IMR-90 (cell line): ENCODE measurements at regions not wholly inside any gene's neighbourhood (a gene's known extent, or its start where the extent isn't known, plus 50 kb on each side); places are given as distances from the start of the nearest gene placed in this dataset.

Experiments
- CEBPB ChIP-seq: IDR thresholded peaks from 2 replicates; pipeline ENCODE4 v1.6.1; 2012; ENCODE audit warnings: low read depth, low read length, improper control_type of control experiment
- CHD1 ChIP-seq: IDR thresholded peaks from 2 replicates; pipeline ENCODE4 v1.6.1; 2012; ENCODE audit warnings: low read depth, low read length, improper control_type of control experiment
- MAFK ChIP-seq: IDR thresholded peaks from 2 replicates; pipeline ENCODE4 v1.6.1; 2012; ENCODE audit warnings: low read depth, low read length, improper control_type of control experiment
- POLR2A ChIP-seq: IDR thresholded peaks from 2 replicates; pipeline ENCODE4 v1.6.1; 2012; ENCODE audit warnings: mild to moderate bottlenecking, low read depth, low read length
- RAD21 ChIP-seq: IDR thresholded peaks from 2 replicates; pipeline ENCODE4 v1.6.1; 2012; ENCODE audit warnings: low read length, improper control_type of control experiment
- RCOR1 ChIP-seq: IDR thresholded peaks from 2 replicates; pipeline ENCODE4 v1.6.1; 2012; ENCODE audit warnings: mild to moderate bottlenecking, low read length, improper control_type of control experiment; ENCODE audit not compliant: insufficient replicate concordance
- RFX5 ChIP-seq: IDR thresholded peaks from 2 replicates; pipeline ENCODE4 v1.8.0; 2012; ENCODE audit warnings: low read depth, mild to moderate bottlenecking, low read length, moderate library complexity
- SMC3 ChIP-seq: fragments of 150-350 bp; IDR thresholded peaks from 2 replicates; pipeline ENCODE4 v1.6.1; 2016; ENCODE audit warnings: low read depth, mild to moderate bottlenecking, antibody characterized with exemption, low read length, moderate library complexity
- TF ChIP-seq, protein P1 (sequence below): conservative IDR thresholded peaks from 2 replicates; pipeline ENCODE4 v1.5.1; 2012; ENCODE audit warnings: mild to moderate bottlenecking, low read depth, low read length, improper control_type of control experiment
- TF ChIP-seq, protein P2 (sequence below): fragments of 150-350 bp; IDR thresholded peaks from 2 replicates; pipeline ENCODE4 v1.6.1; 2017; ENCODE audit warnings: mild to moderate bottlenecking, antibody characterized with exemption, low read length, low read depth

DNA sequence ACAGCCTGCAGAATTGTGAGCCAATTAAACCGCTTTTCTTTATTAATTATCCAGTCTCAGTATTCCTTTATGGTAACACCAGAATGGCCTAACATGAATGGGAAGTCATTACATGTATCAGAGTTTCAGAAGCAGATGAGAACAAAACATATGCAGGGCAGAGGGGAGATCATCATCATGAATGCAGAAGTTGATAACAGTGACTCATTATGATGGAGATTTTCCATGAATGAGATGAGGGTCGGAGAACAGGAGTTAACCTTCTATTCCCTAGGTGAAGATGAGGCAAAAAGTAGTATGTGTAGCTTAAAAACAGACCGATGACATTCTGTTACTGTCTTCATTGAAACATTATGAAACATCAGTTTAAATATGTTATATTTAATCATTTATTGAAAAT is 59.5 kb upstream of the PPM1B start:
- TF ChIP-seq, protein P1, sequence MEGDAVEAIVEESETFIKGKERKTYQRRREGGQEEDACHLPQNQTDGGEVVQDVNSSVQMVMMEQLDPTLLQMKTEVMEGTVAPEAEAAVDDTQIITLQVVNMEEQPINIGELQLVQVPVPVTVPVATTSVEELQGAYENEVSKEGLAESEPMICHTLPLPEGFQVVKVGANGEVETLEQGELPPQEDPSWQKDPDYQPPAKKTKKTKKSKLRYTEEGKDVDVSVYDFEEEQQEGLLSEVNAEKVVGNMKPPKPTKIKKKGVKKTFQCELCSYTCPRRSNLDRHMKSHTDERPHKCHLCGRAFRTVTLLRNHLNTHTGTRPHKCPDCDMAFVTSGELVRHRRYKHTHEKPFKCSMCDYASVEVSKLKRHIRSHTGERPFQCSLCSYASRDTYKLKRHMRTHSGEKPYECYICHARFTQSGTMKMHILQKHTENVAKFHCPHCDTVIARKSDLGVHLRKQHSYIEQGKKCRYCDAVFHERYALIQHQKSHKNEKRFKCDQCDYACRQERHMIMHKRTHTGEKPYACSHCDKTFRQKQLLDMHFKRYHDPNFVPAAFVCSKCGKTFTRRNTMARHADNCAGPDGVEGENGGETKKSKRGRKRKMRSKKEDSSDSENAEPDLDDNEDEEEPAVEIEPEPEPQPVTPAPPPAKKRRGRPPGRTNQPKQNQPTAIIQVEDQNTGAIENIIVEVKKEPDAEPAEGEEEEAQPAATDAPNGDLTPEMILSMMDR: no peak
- TF ChIP-seq SMC3 (no peak), CHD1 (no peak), RAD21 (no peak), POLR2A (no peak), MAFK (no peak), RCOR1 (no peak), RFX5 (no peak), CEBPB (no peak)
- TF ChIP-seq, protein P2, sequence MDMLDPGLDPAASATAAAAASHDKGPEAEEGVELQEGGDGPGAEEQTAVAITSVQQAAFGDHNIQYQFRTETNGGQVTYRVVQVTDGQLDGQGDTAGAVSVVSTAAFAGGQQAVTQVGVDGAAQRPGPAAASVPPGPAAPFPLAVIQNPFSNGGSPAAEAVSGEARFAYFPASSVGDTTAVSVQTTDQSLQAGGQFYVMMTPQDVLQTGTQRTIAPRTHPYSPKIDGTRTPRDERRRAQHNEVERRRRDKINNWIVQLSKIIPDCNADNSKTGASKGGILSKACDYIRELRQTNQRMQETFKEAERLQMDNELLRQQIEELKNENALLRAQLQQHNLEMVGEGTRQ: no peak
